ENCODE measurements at regions not wholly inside any gene's neighbourhood (a gene's known extent, or its start where the extent isn't known, plus 50 kb on each side); places are given as distances from the start of the nearest gene placed in this dataset.

- Histone ChIP-seq H3K36me3 (ENCODE audit: control insufficient read depth in 2 of 2, insufficient read depth in 2 of 2, low read length in 1 of 2) (no peaks in the 10 kb centered on the region), H3K4me1 (ENCODE audit: control insufficient read depth, insufficient read depth, low read length) (no peaks in the 10 kb centered on the region), H3K4me2 (ENCODE audit: control insufficient read depth, insufficient read depth) (no peak overlapping the region), H3K79me2 (ENCODE audit: control insufficient read depth, insufficient read depth, low read length) (no peaks in the 10 kb centered on the region), H3K27ac (ENCODE audit: control insufficient read depth, insufficient read depth) (no peak overlapping the region), H3K27me3 (replicated peaks in 1 of 2; ENCODE audit: control insufficient read depth in 2 of 2, insufficient read depth in 2 of 2, low read length in 1 of 2) (no peaks in the 10 kb centered on the region), H3K9me3 (replicated peaks; ENCODE audit: control insufficient read depth, insufficient read depth, low read length) (no peaks in the 10 kb centered on the region), H4K20me1 (ENCODE audit: control insufficient read depth, insufficient read depth) (no peaks in the 10 kb centered on the region), H3K9ac (ENCODE audit: control insufficient read depth, insufficient read depth, low read length) (no peak overlapping the region), H2AFZ (ENCODE audit: control insufficient read depth, low read depth, low read length) (no peak overlapping the region), H3K4me3 (no peak overlapping the region)
- ChIA-PET CTCF (no interaction called here), RAD21 (ENCODE audit: unreplicated experiment) (no interaction called here), POLR2A (interaction anchor here (0.7 kb wide), 1 partner anchor 9 kb away, joined by 3 read pairs; no protein-coding TSS in a partner anchor), SMC1A (ENCODE audit: uncharacterized antibody, unreplicated experiment) (interaction anchor here (1.0 kb wide), 1 partner anchor 26 kb away, joined by 4 read pairs; no protein-coding TSS in a partner anchor)
- in situ Hi-C loops (cut with MboI) = no loop called here
- intact Hi-C loops (cut with micrococcal nuclease; ENCODE audit: unreplicated experiment) = no loop called here
- BruUV-seq (replicated peaks) = no TSS peak
- 63% methylated on average over 1 of the region's 1 CpG for WGBS (ENCODE audit: insufficient coverage, insufficient replicate concordance, low lambda C conversion rate, missing lambda C conversion rate)
- no peak for ATAC-seq
- no peak for DNase-seq (ENCODE audit: low read depth, low spot score)
- FAIRE-seq = no peak
- TF ChIP-seq FOS (IDR thresholded peaks at IDR 0.05; ENCODE audit: borderline replicate concordance, extremely low read depth, insufficient read length) = no peak
- TF ChIP-seq IRF3 (IDR thresholded peaks at IDR 0.05) = no peak
- no peak for TF ChIP-seq HSF1 (IDR thresholded peaks at IDR 0.05; ENCODE audit: low read depth, low read length)
- no peak for TF ChIP-seq SUZ12 (IDR thresholded peaks at IDR 0.05; ENCODE audit: unreplicated experiment)
- TF ChIP-seq TAF1 (IDR thresholded peaks at IDR 0.05; ENCODE audit: borderline replicate concordance, low read depth, low read length) = no peak
- no peak for TF ChIP-seq BACH1 (IDR thresholded peaks at IDR 0.05; ENCODE audit: borderline replicate concordance)
- no peak for TF ChIP-seq IRF5 (IDR thresholded peaks at IDR 0.05; ENCODE audit: borderline replicate concordance)
- TF ChIP-seq NKRF (conservative IDR thresholded peaks at IDR 0.05) = no peak
- TF ChIP-seq POLR2AphosphoS2 (IDR thresholded peaks at IDR 0.05; ENCODE audit: low read depth, low read length) = no peak
- TF ChIP-seq NR2C1 (IDR thresholded peaks at IDR 0.05) = no peak
- no peak for TF ChIP-seq ZBTB40 (IDR thresholded peaks at IDR 0.05; ENCODE audit: borderline replicate concordance)
- no peak for TF ChIP-seq RUNX3 (IDR thresholded peaks at IDR 0.05; ENCODE audit: low read length)
- TF ChIP-seq JUNB (IDR thresholded peaks at IDR 0.05) = no peak
- TF ChIP-seq BHLHE40 (IDR thresholded peaks at IDR 0.05; ENCODE audit: borderline replicate concordance in 1 of 2, low read depth in 2 of 2, low read length in 1 of 2) = no peak
Observed at GRCh38 chrX:124993735-124994134, 325.9 kb upstream of the TEX13C start.
